ENCODE measurements at regions not wholly inside any gene's neighbourhood (a gene's known extent, or its start where the extent isn't known, plus 50 kb on each side); places are given as distances from the start of the nearest gene placed in this dataset.
"Not testable (repeated sequence)": the region's sequence is repeated elsewhere in the genome, so short reads cannot be mapped to it uniquely, and the experiment has no call there.

- 90 to 98% (median 97%) methylated on average over 1 of the region's 1 CpG for WGBS, 5 donors
- H3K36me3 ChIP-seq: no peaks in the 10 kb centered on the region
- no peak for TF ChIP-seq POLR2A (IDR thresholded peaks at IDR 0.05)
- no peak for TF ChIP-seq POLR2AphosphoS5 (IDR thresholded peaks at IDR 0.05)
- TF ChIP-seq CTCF (IDR thresholded peaks at IDR 0.05 in 8 of 11, conservative IDR thresholded peaks at IDR 0.05 in 3 of 11): no peak
- no peak overlapping the region for H3K4me3 ChIP-seq
- no peaks in the 10 kb centered on the region for H3K27me3 ChIP-seq (replicated peaks in 1 of 7)
- no peak overlapping the region for H3K27ac ChIP-seq
- no peak for DNase-seq
- H3K9me3 ChIP-seq: peaks cover 0 to 14% (median under 1%) of the 10 kb centered on the region in 8 donors
- H3K4me1 ChIP-seq: no peaks in the 10 kb centered on the region
- intact Hi-C loops (cut with DNase I; ENCODE audit: low total_unique reads): no loop called here
These were observed 205.4 kb downstream of the RERGL start for GRCh38 chr12:17884581-17884980.

DNA sequence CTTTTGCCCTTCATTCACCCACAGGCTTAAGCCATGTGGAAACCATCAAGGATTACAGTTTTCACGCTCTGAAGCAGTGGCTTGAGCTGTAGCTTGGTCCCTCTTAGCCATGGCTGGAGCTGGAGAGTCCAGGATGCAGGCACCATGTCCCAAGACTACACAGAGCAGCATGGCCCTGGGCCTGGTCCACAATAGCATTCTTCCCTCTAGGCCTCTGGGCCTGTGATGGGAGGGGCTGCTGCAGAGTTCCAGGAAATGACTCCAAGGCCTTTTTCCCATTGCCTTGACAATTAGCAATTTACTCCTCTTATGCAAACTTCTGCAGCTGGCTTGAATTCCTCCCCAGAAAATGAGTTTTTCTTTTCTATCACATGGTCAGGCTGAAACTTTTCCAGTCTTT is 211.3 kb downstream of the RERGL start:
- Histone ChIP-seq H3K27me3 (replicated peaks in 1 of 7) (no peaks in the 10 kb centered on the region), H3K36me3 (no peaks in the 10 kb centered on the region), H3K9me3 (peaks cover 0 to 37% (median 25%) of the 10 kb centered on the region in 8 donors), H3K4me3 (no peak overlapping the region), H3K4me1 (no peaks in the 10 kb centered on the region), H3K27ac (no peak overlapping the region)
- intact Hi-C loops (cut with DNase I; ENCODE audit: low total_unique reads): no loop called here
- DNase-seq: no peak
- 29 to 57% (median 46%) methylated on average over 1 of the region's 1 CpG for WGBS, 5 donors
- no peak for TF ChIP-seq POLR2AphosphoS5 (IDR thresholded peaks at IDR 0.05)
- no peak for TF ChIP-seq CTCF (IDR thresholded peaks at IDR 0.05 in 8 of 11, conservative IDR thresholded peaks at IDR 0.05 in 3 of 11)
- no peak for TF ChIP-seq POLR2A (IDR thresholded peaks at IDR 0.05)

DNA sequence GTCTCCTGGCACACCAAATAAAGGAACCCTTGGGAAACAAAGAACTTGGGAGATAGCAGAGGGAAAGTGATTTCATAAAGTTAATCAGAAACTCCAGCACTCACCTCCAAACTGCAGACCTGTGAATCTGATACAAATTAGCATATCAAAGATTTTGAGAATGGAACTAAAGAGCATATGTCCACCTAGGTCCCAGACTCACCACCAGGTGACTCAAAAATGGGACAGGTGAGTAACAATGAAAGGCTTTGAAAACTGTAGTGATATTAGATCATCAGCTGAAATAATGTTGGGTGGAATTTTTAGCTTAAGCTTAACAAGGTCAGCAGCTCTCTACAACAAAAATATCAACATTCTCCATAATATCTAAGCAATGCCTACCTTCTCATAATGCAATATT is 214.8 kb downstream of the RERGL start:
- Histone ChIP-seq H3K9me3 (peaks cover 0 to 42% (median 29%) of the 10 kb centered on the region in 8 donors), H3K4me1 (no peaks in the 10 kb centered on the region), H3K27ac (no peak overlapping the region), H3K4me3 (no peak overlapping the region), H3K27me3 (replicated peaks in 1 of 7) (no peaks in the 10 kb centered on the region), H3K36me3 (no peaks in the 10 kb centered on the region)
- intact Hi-C loops (cut with DNase I; ENCODE audit: low total_unique reads): no loop called here
- no peak for DNase-seq
- TF ChIP-seq POLR2AphosphoS5 (IDR thresholded peaks at IDR 0.05) (no peak), POLR2A (IDR thresholded peaks at IDR 0.05) (no peak), CTCF (IDR thresholded peaks at IDR 0.05 in 8 of 11, conservative IDR thresholded peaks at IDR 0.05 in 3 of 11) (no peak)

DNA sequence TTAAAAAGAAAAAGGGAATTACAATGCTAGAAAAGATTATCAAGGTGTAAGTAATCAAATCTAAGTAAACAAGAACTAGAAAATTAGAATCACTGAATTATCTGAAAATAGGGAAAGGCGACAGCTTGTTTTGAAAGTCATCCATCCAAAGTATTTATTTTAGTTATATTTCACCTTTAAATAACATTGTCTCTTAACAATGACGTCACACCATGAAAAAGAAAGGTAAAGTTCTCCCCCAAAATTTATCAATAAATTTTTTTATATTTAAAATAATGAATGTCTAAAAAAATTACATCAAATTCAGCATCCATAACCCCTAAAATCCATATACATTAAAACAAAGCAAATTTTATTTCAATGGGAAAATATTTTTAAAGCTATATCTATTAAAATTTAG is 223.2 kb downstream of the RERGL start:
- intact Hi-C loops (cut with DNase I; ENCODE audit: low total_unique reads): no loop called here
- TF ChIP-seq CTCF (IDR thresholded peaks at IDR 0.05 in 8 of 11, conservative IDR thresholded peaks at IDR 0.05 in 3 of 11) (no peak), POLR2A (IDR thresholded peaks at IDR 0.05) (no peak), POLR2AphosphoS5 (IDR thresholded peaks at IDR 0.05) (no peak)
- WGBS, 5 donors: 73 to 85% (median 76%) methylated on average over 2 of the region's 2 CpGs
- Histone ChIP-seq H3K27ac (no peak overlapping the region), H3K27me3 (replicated peaks in 1 of 7) (no peaks in the 10 kb centered on the region), H3K4me1 (no peaks in the 10 kb centered on the region), H3K9me3 (peaks cover 0 to 65% (median 31%) of the 10 kb centered on the region in 8 donors), H3K4me3 (no peak overlapping the region), H3K36me3 (no peaks in the 10 kb centered on the region)
- DNase-seq: no peak

- not testable (repeated sequence) for H3K27ac ChIP-seq; DNase-seq; H3K36me3 ChIP-seq; H3K27me3 ChIP-seq (replicated peaks in 1 of 7); H3K4me3 ChIP-seq; H3K4me1 ChIP-seq
- intact Hi-C loops (cut with DNase I; ENCODE audit: low total_unique reads): loop anchor here (2.0 kb wide), 1 partner anchor 99 kb away; no protein-coding TSS in a partner anchor
- WGBS, 5 donors: 86 to 95% (median 89%) methylated on average over 22 to 24 of the region's 24 CpGs
- peaks cover 0 to 36% (median 13%) of the 10 kb centered on the region in 8 donors for H3K9me3 ChIP-seq
These were observed 234.4 kb downstream of the RERGL start for GRCh38 chr12:17855548-17855947.
